IMR-90 (cell line): ENCODE measurements at regions not wholly inside any gene's neighbourhood (a gene's known extent, or its start where the extent isn't known, plus 50 kb on each side); places are given as distances from the start of the nearest gene placed in this dataset.
A peak's percentile ranks its signal among the peaks of the same experiment; 100 is the strongest.

ENCODE experiments used
- ATAC-seq: fragments of 200-7000 bp; cut with Tn5 transposase; 2 replicates; pipeline ENCODE4 v1.9.1; 2020; ENCODE audit warnings: low read depth, mild to moderate bottlenecking, moderate library complexity
- BruUV-seq: library from RNA; stranded (reverse); fragments of 400-500 nt; replicated peaks from 2 replicates; lab custom pipeline; 2021; lab: Mats Ljungman, UMichigan
- CTCF ChIA-PET: fragments of 300-600 bp; formaldehyde crosslinking; extraction: SDS; loops from one replicate; lab custom pipeline; 2021; ENCODE audit warnings: antibody characterized with exemption; lab: Yijun Ruan, JAX
- POLR2A ChIA-PET: fragments of 300-600 bp; sonication (Branson Sonifier 250); formaldehyde crosslinking; loops from one replicate; lab custom pipeline; 2022; ENCODE audit warnings: antibody characterized with exemption; ENCODE audit not compliant: unreplicated experiment; lab: Charles Lee
- DNase-seq: peaks from one replicate; pipeline ENCODE4 v3.0.0; 2013
- H2AFZ ChIP-seq: replicated peaks from 2 replicates; pipeline ENCODE3; 2013; ENCODE audit warnings: low read length, mild to moderate bottlenecking; ENCODE audit not compliant: poor library complexity
- H2AK5ac ChIP-seq: 2 replicates; pipeline ENCODE4 v1.6.1; 2013; ENCODE audit warnings: low read depth, low read length, inconsistent platforms
- H2AK9ac ChIP-seq: replicated peaks from 2 replicates; pipeline ENCODE3; 2013; ENCODE audit warnings: mild to moderate bottlenecking, low read depth, low read length, moderate library complexity; ENCODE audit not compliant: poor library complexity
- H2BK120ac ChIP-seq: 2 replicates; pipeline ENCODE4 v1.6.1; 2013; ENCODE audit warnings: low read depth, low read length, inconsistent platforms
- H2BK15ac ChIP-seq: 3 replicates; pipeline ENCODE4 v1.6.1; 2013; ENCODE audit warnings: low read depth, low read length, inconsistent platforms
- H2BK20ac ChIP-seq: 2 replicates; pipeline ENCODE4 v1.6.1; 2013; ENCODE audit warnings: low read depth, mild to moderate bottlenecking, inconsistent platforms, low read length, moderate library complexity
- H2BK5ac ChIP-seq: 2 replicates; pipeline ENCODE4 v1.6.1; 2013; ENCODE audit warnings: mild to moderate bottlenecking, low read depth, low read length, inconsistent platforms; ENCODE audit not compliant: poor library complexity, severe bottlenecking
- H3K14ac ChIP-seq: replicated peaks from 2 replicates; pipeline ENCODE4 v1.6.1; 2013; ENCODE audit warnings: low read depth, low read length, inconsistent platforms
- H3K18ac ChIP-seq: 2 replicates; pipeline ENCODE4 v1.6.1; 2013; ENCODE audit warnings: low read depth, low read length, control low read depth
- H3K23ac ChIP-seq: 2 replicates; pipeline ENCODE4 v1.6.1; 2013; ENCODE audit warnings: low read depth, low read length, inconsistent platforms
- H3K27ac ChIP-seq: 2 replicates; pipeline ENCODE4 v1.5.1; 2013; ENCODE audit warnings: mild to moderate bottlenecking, control low read depth, low read length; ENCODE audit not compliant: insufficient read depth
- H3K27me3 ChIP-seq: 2 replicates; pipeline ENCODE4 v1.6.1; 2013; ENCODE audit warnings: low read length; ENCODE audit not compliant: control insufficient read depth, insufficient read depth
- H3K36me3 ChIP-seq: 2 replicates; pipeline ENCODE4 v1.6.1; 2013; ENCODE audit warnings: low read length, mixed read lengths; ENCODE audit not compliant: control insufficient read depth, insufficient read depth
- H3K4ac ChIP-seq: 2 replicates; pipeline ENCODE4 v1.6.1; 2013; ENCODE audit warnings: low read depth, low read length, inconsistent platforms
- H3K4me1 ChIP-seq: 2 replicates; pipeline ENCODE4 v1.6.1; 2013; ENCODE audit warnings: low read length, mixed read lengths; ENCODE audit not compliant: control insufficient read depth, insufficient read depth
- H3K4me2 ChIP-seq: 2 replicates; pipeline ENCODE4 v1.6.1; 2013; ENCODE audit warnings: low read depth, mild to moderate bottlenecking, control low read depth, low read length, moderate library complexity
- H3K4me3 ChIP-seq: 2 replicates; pipeline ENCODE4 v1.5.1; 2013; ENCODE audit warnings: low read depth, mild to moderate bottlenecking, control low read depth, low read length, moderate library complexity; ENCODE audit not compliant: insufficient read depth
- H3K56ac ChIP-seq: 2 replicates; pipeline ENCODE4 v1.6.1; 2013; ENCODE audit warnings: low read length, inconsistent platforms; ENCODE audit not compliant: insufficient read depth; ENCODE audit errors: extremely low read depth
- H3K79me1 ChIP-seq, 2 experiments: 2 replicates each; pipeline ENCODE4 v1.6.1; 2013; ENCODE audit warnings: low read length in 2 of 2, inconsistent platforms in 1 of 2, low read depth in 1 of 2
- H3K9ac ChIP-seq: 2 replicates; pipeline ENCODE4 v1.6.1; 2013; ENCODE audit warnings: low read depth, low read length, control low read depth
- H3K9me1 ChIP-seq: 2 replicates; pipeline ENCODE4 v1.6.1; 2013; ENCODE audit warnings: low read length, inconsistent platforms; ENCODE audit not compliant: insufficient read depth
- H3K9me3 ChIP-seq: 2 replicates; pipeline ENCODE4 v1.6.1; 2013; ENCODE audit warnings: low read length; ENCODE audit not compliant: control insufficient read depth, insufficient read depth
- H4K20me1 ChIP-seq: 2 replicates; pipeline ENCODE4 v1.6.1; 2013; ENCODE audit warnings: low read length, inconsistent platforms; ENCODE audit not compliant: insufficient read depth
- H4K5ac ChIP-seq: 2 replicates; pipeline ENCODE4 v1.6.1; 2013; ENCODE audit warnings: mild to moderate bottlenecking, low read depth, low read length, control low read depth
- H4K8ac ChIP-seq, 2 experiments: 2 replicates each; pipeline ENCODE4 v1.6.1; 2013; ENCODE audit warnings: low read depth in 2 of 2, low read length in 2 of 2, control low read depth in 1 of 2, inconsistent platforms in 1 of 2
- H4K91ac ChIP-seq: 2 replicates; pipeline ENCODE4 v1.6.1; 2013; ENCODE audit warnings: low read depth, low read length, inconsistent platforms; ENCODE audit not compliant: insufficient read depth
- BHLHE40 ChIP-seq: fragments of 150-350 bp; IDR thresholded peaks from 2 replicates; pipeline ENCODE4 v1.6.1; 2016; ENCODE audit warnings: mild to moderate bottlenecking, low read depth, low read length
- CEBPB ChIP-seq: IDR thresholded peaks from 2 replicates; pipeline ENCODE4 v1.6.1; 2012; ENCODE audit warnings: low read depth, low read length, improper control_type of control experiment
- CHD1 ChIP-seq: IDR thresholded peaks from 2 replicates; pipeline ENCODE4 v1.6.1; 2012; ENCODE audit warnings: low read depth, low read length, improper control_type of control experiment
- FOS ChIP-seq: fragments of 150-350 bp; IDR thresholded peaks from 2 replicates; pipeline ENCODE4 v1.6.1; 2016; ENCODE audit warnings: low read depth, low read length
- MAFK ChIP-seq: IDR thresholded peaks from 2 replicates; pipeline ENCODE4 v1.6.1; 2012; ENCODE audit warnings: low read depth, low read length, improper control_type of control experiment
- MAZ ChIP-seq: IDR thresholded peaks from 2 replicates; pipeline ENCODE4 v1.6.1; 2012; ENCODE audit warnings: low read depth, mild to moderate bottlenecking, low read length, improper control_type of control experiment, moderate library complexity, borderline replicate concordance
- MXI1 ChIP-seq: IDR thresholded peaks from 2 replicates; pipeline ENCODE4 v1.6.1; 2012; ENCODE audit warnings: low read depth, mild to moderate bottlenecking, low read length, moderate library complexity, borderline replicate concordance
- NFE2L2 ChIP-seq: fragments of 150-350 bp; IDR thresholded peaks from 2 replicates; pipeline ENCODE4 v1.6.1; 2016; ENCODE audit warnings: low read depth, mild to moderate bottlenecking, low read length
- POLR2A ChIP-seq: IDR thresholded peaks from 2 replicates; pipeline ENCODE4 v1.6.1; 2012; ENCODE audit warnings: mild to moderate bottlenecking, low read depth, low read length
- RAD21 ChIP-seq: IDR thresholded peaks from 2 replicates; pipeline ENCODE4 v1.6.1; 2012; ENCODE audit warnings: low read length, improper control_type of control experiment
- RCOR1 ChIP-seq: IDR thresholded peaks from 2 replicates; pipeline ENCODE4 v1.6.1; 2012; ENCODE audit warnings: mild to moderate bottlenecking, low read length, improper control_type of control experiment; ENCODE audit not compliant: insufficient replicate concordance
- RFX5 ChIP-seq: IDR thresholded peaks from 2 replicates; pipeline ENCODE4 v1.8.0; 2012; ENCODE audit warnings: low read depth, mild to moderate bottlenecking, low read length, moderate library complexity
- SMC3 ChIP-seq: fragments of 150-350 bp; IDR thresholded peaks from 2 replicates; pipeline ENCODE4 v1.6.1; 2016; ENCODE audit warnings: low read depth, mild to moderate bottlenecking, antibody characterized with exemption, low read length, moderate library complexity
- WGBS, 2 experiments: methylation state at CpG; one replicate each; pipeline versions ENCODE4 v1.1.5 to v1.1.7; 2013; ENCODE audit warnings: missing lambda C conversion rate in 2 of 2; ENCODE audit not compliant: insufficient read length in 1 of 2; ENCODE audit errors: extremely low coverage in 2 of 2; 5-methylcytosine and 5-hydroxymethylcytosine counted together
- dilution Hi-C: fragments of 300-500 bp; cut with HindIII; formaldehyde crosslinking; loops from one replicate; pipeline ENCODE4 v1.14.3; 2018; ENCODE audit warnings: low sequenced_read_pairs; ENCODE audit not compliant: unreplicated experiment
- in situ Hi-C: fragments of 300-500 bp; cut with MboI; formaldehyde crosslinking; loops from 3 replicates; pipeline ENCODE4 v1.14.3; 2019; ENCODE audit warnings: low sequenced_read_pairs, inconsistent platforms, mixed read lengths
- intact Hi-C: fragments of 100-400 bp; cut with micrococcal nuclease; formaldehyde crosslinking; loops from 2 replicates; pipeline ENCODE4 v1.10.0; 2022
- TF ChIP-seq, protein P1 (sequence below): fragments of 150-350 bp; IDR thresholded peaks from 2 replicates; pipeline ENCODE4 v1.6.1; 2017; ENCODE audit warnings: mild to moderate bottlenecking, antibody characterized with exemption, low read length, low read depth
- TF ChIP-seq, protein P2 (sequence below): conservative IDR thresholded peaks from 2 replicates; pipeline ENCODE4 v1.5.1; 2012; ENCODE audit warnings: mild to moderate bottlenecking, low read depth, low read length, improper control_type of control experiment
- TF ChIP-seq, protein P3 (sequence below): fragments of 150-350 bp; IDR thresholded peaks from 2 replicates; pipeline ENCODE4 v1.6.1; 2016; ENCODE audit warnings: low read depth, mild to moderate bottlenecking, low read length, moderate library complexity, borderline replicate concordance

DNA sequence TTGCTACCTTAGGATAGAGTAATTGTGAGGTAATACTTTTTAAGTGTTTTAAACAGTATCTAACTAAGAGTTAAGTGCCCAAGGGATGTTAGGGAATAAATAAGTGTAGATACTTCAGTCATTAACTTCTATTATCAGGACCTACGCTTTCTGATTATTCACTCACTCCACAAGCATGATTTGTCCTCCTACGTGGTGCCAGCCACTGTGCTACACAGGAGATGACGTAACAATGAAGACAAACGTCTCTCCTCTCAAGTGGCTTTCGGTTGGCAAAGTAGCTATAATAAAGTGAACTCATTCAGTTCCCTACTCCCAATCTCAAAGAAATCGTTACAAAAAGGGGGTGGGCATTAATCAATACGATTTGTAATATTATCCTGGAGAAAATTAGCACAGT is 100.9 kb upstream of the SETBP1 start:
- H3K27me3 ChIP-seq = no peaks in the 10 kb centered on the region
- peak overlapping the region; percentile 90 for H2BK20ac ChIP-seq
- H3K4ac ChIP-seq = peak overlapping the region; percentile 76
- no peak overlapping the region; the same call in 1 of the 2 replicates for H3K4me2 ChIP-seq
- H4K8ac ChIP-seq = peak overlapping the region; percentile 23 to 47; a peak in 2 of 4 replicates
- no peaks in the 10 kb centered on the region for H3K79me1 ChIP-seq
- in situ Hi-C loops = no loop called here
- peak overlapping the region; percentile 77 for H4K91ac ChIP-seq
- ChIA-PET POLR2A (no interaction called here), CTCF (no interaction called here)
- no peak overlapping the region for H3K9ac ChIP-seq
- no CpG with 5 or more reads among the region's 7 CpGs for WGBS, 2 experiments
- no peak overlapping the region for H4K5ac ChIP-seq
- peak overlapping the region; percentile 46 for H2AFZ ChIP-seq
- DNase-seq (no peak), ATAC-seq (no peak)
- H3K56ac ChIP-seq = no peak overlapping the region
- peaks cover 5% of the 10 kb centered on the region for H3K9me1 ChIP-seq
- H3K18ac ChIP-seq = peak overlapping the region; percentile 27; the same call in 1 of the 2 replicates
- H2BK120ac ChIP-seq = peak overlapping the region; percentile 82
- H2AK5ac ChIP-seq = no peak overlapping the region
- H3K4me1 ChIP-seq = peaks cover 2% of the 10 kb centered on the region; the same call in 1 of the 2 replicates
- intact Hi-C loops = no loop called here
- H2BK5ac ChIP-seq = peak overlapping the region; percentile 5
- BruUV-seq = no TSS peak
- no peak overlapping the region for H3K23ac ChIP-seq
- H3K4me3 ChIP-seq = no peak overlapping the region
- TF ChIP-seq, protein P1, sequence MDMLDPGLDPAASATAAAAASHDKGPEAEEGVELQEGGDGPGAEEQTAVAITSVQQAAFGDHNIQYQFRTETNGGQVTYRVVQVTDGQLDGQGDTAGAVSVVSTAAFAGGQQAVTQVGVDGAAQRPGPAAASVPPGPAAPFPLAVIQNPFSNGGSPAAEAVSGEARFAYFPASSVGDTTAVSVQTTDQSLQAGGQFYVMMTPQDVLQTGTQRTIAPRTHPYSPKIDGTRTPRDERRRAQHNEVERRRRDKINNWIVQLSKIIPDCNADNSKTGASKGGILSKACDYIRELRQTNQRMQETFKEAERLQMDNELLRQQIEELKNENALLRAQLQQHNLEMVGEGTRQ = no peak
- TF ChIP-seq, protein P2, sequence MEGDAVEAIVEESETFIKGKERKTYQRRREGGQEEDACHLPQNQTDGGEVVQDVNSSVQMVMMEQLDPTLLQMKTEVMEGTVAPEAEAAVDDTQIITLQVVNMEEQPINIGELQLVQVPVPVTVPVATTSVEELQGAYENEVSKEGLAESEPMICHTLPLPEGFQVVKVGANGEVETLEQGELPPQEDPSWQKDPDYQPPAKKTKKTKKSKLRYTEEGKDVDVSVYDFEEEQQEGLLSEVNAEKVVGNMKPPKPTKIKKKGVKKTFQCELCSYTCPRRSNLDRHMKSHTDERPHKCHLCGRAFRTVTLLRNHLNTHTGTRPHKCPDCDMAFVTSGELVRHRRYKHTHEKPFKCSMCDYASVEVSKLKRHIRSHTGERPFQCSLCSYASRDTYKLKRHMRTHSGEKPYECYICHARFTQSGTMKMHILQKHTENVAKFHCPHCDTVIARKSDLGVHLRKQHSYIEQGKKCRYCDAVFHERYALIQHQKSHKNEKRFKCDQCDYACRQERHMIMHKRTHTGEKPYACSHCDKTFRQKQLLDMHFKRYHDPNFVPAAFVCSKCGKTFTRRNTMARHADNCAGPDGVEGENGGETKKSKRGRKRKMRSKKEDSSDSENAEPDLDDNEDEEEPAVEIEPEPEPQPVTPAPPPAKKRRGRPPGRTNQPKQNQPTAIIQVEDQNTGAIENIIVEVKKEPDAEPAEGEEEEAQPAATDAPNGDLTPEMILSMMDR = no peak
- TF ChIP-seq RAD21 (no peak), CEBPB (no peak), POLR2A (no peak), BHLHE40 (no peak), CHD1 (no peak), MAFK (no peak), MAZ (no peak), NFE2L2 (no peak), RCOR1 (no peak), RFX5 (no peak), FOS (no peak), MXI1 (no peak), SMC3 (no peak)
- TF ChIP-seq, protein P3, sequence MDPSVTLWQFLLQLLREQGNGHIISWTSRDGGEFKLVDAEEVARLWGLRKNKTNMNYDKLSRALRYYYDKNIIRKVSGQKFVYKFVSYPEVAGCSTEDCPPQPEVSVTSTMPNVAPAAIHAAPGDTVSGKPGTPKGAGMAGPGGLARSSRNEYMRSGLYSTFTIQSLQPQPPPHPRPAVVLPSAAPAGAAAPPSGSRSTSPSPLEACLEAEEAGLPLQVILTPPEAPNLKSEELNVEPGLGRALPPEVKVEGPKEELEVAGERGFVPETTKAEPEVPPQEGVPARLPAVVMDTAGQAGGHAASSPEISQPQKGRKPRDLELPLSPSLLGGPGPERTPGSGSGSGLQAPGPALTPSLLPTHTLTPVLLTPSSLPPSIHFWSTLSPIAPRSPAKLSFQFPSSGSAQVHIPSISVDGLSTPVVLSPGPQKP = no peak
- no peaks in the 10 kb centered on the region for H3K9me3 ChIP-seq
- dilution Hi-C loops = no loop called here
- H4K20me1 ChIP-seq = no peaks in the 10 kb centered on the region
- H3K27ac ChIP-seq = no peak overlapping the region
- H2AK9ac ChIP-seq = no peak overlapping the region
- no peak overlapping the region for H2BK15ac ChIP-seq
- H3K36me3 ChIP-seq = no peaks in the 10 kb centered on the region
- H3K14ac ChIP-seq = no peak overlapping the region; the same call in 1 of the 2 replicates
